B cell (primary cell): ENCODE measurements at regions not wholly inside any gene's neighbourhood (a gene's known extent, or its start where the extent isn't known, plus 50 kb on each side); places are given as distances from the start of the nearest gene placed in this dataset.

Source experiments
- ATAC-seq: fragments of 200-7000 bp; cut with Tn5 transposase; one replicate; pipeline ENCODE4 v1.10.0; 2021; ENCODE audit warnings: low read depth, mild to moderate bottlenecking, moderate number of reproducible peaks, moderate library complexity
- CTCF ChIA-PET: fragments of 350-600 bp; sonication (Branson Sonifier 250); formaldehyde crosslinking; loops from one replicate; lab custom pipeline; 2021; ENCODE audit warnings: antibody characterized with exemption, inconsistent platforms; lab: Charles Lee
- POLR2A ChIA-PET: fragments of 350-600 bp; sonication (Branson Sonifier 250); formaldehyde crosslinking; loops from one replicate; lab custom pipeline; 2021; ENCODE audit warnings: antibody characterized with exemption; lab: Charles Lee
- DNase-seq: peaks from one replicate; pipeline ENCODE4 v3.0.0; 2013
- H2AFZ ChIP-seq: 2 replicates; pipeline ENCODE4 v1.6.1; 2012; ENCODE audit warnings: mild to moderate bottlenecking, low read depth, low read length; ENCODE audit not compliant: insufficient read depth, poor library complexity, severe bottlenecking
- H3K27ac ChIP-seq, 2 donors: 1 replicate in 1 of 2; 2 replicates in 1 of 2; pipeline ENCODE4 v1.5.1; 2012 to 2013; ENCODE audit warnings: low read length in 2 of 2, mild to moderate bottlenecking in 2 of 2, moderate library complexity in 1 of 2
- H3K27me3 ChIP-seq, 4 experiments: fragments of 200-600 bp in 1 of 4; sonication (generic) in 1 of 4; replicated peaks in 1 of 4; 1 replicate in 2 of 4; 2 replicates in 2 of 4; pipeline versions ENCODE4 v1.6.1 to v1.7.0; 2013 to 2016; ENCODE audit warnings: low read length in 3 of 4, mild to moderate bottlenecking in 2 of 4, mixed read lengths in 1 of 4, moderate library complexity in 1 of 4; ENCODE audit not compliant: insufficient read depth in 4 of 4, control insufficient read depth in 3 of 4; ENCODE audit errors: control extremely low read depth in 1 of 4
- H3K36me3 ChIP-seq, 2 experiments: replicated peaks in 1 of 2; 1 replicate in 1 of 2; 2 replicates in 1 of 2; pipeline versions ENCODE4 v1.6.1 to v1.7.1; 2013; ENCODE audit warnings: low read length in 1 of 2; ENCODE audit not compliant: insufficient read depth in 2 of 2, control insufficient read depth in 1 of 2; ENCODE audit errors: control extremely low read depth in 1 of 2, extremely low read depth in 1 of 2
- H3K4me1 ChIP-seq, 2 donors: fragments of 200-600 bp in 1 of 2; sonication (generic) in 1 of 2; 1 replicate in 1 of 2; 2 replicates in 1 of 2; pipeline versions ENCODE4 v1.5.1 to v1.6.1; 2013 to 2017; ENCODE audit warnings: low read length in 2 of 2; ENCODE audit not compliant: control insufficient read depth in 2 of 2, insufficient read depth in 2 of 2
- H3K4me2 ChIP-seq: replicated peaks from 2 replicates; pipeline ENCODE3; 2012; ENCODE audit warnings: mild to moderate bottlenecking, low read depth, low read length; ENCODE audit not compliant: poor library complexity, severe bottlenecking
- H3K4me3 ChIP-seq, 5 experiments: fragments of 200-600 bp in 1 of 5; sonication (generic) in 1 of 5; 1 replicate in 3 of 5; 2 replicates in 2 of 5; pipeline versions ENCODE4 v1.5.1 to v1.7.0; 2011 to 2016; ENCODE audit warnings: low read length in 4 of 5, mild to moderate bottlenecking in 4 of 5, low read depth in 2 of 5, control low read depth in 1 of 5, moderate library complexity in 1 of 5; ENCODE audit not compliant: insufficient read depth in 1 of 5; ENCODE audit errors: control extremely low read depth in 1 of 5, extremely low read depth in 1 of 5
- H3K79me2 ChIP-seq: fragments of 200-600 bp; sonication (generic); one replicate; pipeline ENCODE4 v1.6.0; 2016; ENCODE audit warnings: low read length; ENCODE audit not compliant: control insufficient read depth, insufficient read depth
- H3K9ac ChIP-seq: fragments of 200-600 bp; sonication (generic); 2 replicates; pipeline ENCODE4 v1.6.1; 2017; ENCODE audit warnings: mild to moderate bottlenecking, low read length, moderate library complexity
- H3K9me3 ChIP-seq, 3 donors: one replicate each; pipeline versions ENCODE4 v1.6.1 to v1.7.1; 2013; ENCODE audit warnings: low read length in 2 of 3; ENCODE audit not compliant: control insufficient read depth in 2 of 3, insufficient read depth in 1 of 3; ENCODE audit errors: control extremely low read depth in 1 of 3
- H4K20me1 ChIP-seq: 2 replicates; pipeline ENCODE4 v1.6.0; 2012; ENCODE audit warnings: mild to moderate bottlenecking, low read length; ENCODE audit not compliant: insufficient read depth, control insufficient read depth, poor library complexity, severe bottlenecking
- H3K27ac Mint-ChIP-seq: one replicate; pipeline ENCODE4 v1.8.0; 2021; ENCODE audit warnings: mixed read lengths
- H3K27me3 Mint-ChIP-seq: one replicate; pipeline ENCODE4 v1.8.0; 2021; ENCODE audit warnings: mixed read lengths
- H3K4me1 Mint-ChIP-seq: one replicate; pipeline ENCODE4 v1.8.0; 2021; ENCODE audit warnings: mixed read lengths
- H3K4me3 Mint-ChIP-seq: one replicate; pipeline ENCODE4 v1.8.0; 2021; ENCODE audit warnings: mixed read lengths
- H3K9me3 Mint-ChIP-seq: one replicate; pipeline ENCODE4 v1.8.0; 2022; ENCODE audit warnings: mixed read lengths; ENCODE audit not compliant: insufficient read depth
- CTCF ChIP-seq: fragments of 200-600 bp; IDR thresholded peaks from one replicate; pipeline ENCODE4 v1.8.0; 2022; ENCODE audit warnings: antibody characterized with exemption, mild to moderate bottlenecking
- EZH2 ChIP-seq: IDR thresholded peaks from 2 replicates; pipeline ENCODE4 v1.6.1; 2012; ENCODE audit warnings: borderline replicate concordance, low read depth, mild to moderate bottlenecking, moderate library complexity, low read length; ENCODE audit not compliant: insufficient read depth, poor library complexity, severe bottlenecking
- WGBS: methylation state at CpG from one replicate; pipeline ENCODE4 v1.1.5; 2013; ENCODE audit warnings: missing lambda C conversion rate; ENCODE audit not compliant: insufficient coverage; 5-methylcytosine and 5-hydroxymethylcytosine counted together
- intact Hi-C: fragments of 100-400 bp; cut with micrococcal nuclease; formaldehyde crosslinking; loops from one replicate; pipeline ENCODE4 v1.10.0; 2022

DNA sequence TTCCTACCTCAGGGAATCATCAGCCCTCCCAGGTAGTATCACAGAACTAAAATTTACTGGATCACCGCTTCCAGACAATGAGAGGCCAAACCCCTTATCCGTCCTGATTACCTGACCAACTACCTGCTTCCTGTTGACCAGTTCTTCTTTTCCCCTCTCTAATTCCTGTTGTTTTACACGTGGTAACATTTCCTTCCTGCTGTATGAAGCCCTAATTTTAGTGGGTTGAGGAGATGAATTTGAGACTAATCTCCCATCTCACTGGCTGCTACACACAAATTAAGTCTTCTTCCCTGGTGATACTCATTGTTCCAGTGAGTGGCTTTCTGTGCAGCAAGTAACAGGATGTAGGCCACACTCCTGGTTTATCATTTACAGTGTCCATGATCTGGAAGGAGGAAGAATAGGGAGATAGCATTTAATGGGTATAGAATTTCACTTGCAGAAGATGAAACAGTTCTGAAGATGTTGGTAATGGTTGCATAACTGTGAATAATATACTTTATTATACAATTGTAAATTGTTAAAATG, 2112.9 kb downstream of the NCAM2 start:
- no peak overlapping the region for H2AFZ ChIP-seq
- H3K79me2 ChIP-seq: no peaks in the 10 kb centered on the region
- CTCF ChIA-PET: no interaction called here
- TF ChIP-seq CTCF (no peak), EZH2 (no peak)
- H3K9me3 ChIP-seq: no peaks in the 10 kb centered on the region
- no peak overlapping the region for H3K27ac ChIP-seq
- H3K9me3 Mint-ChIP-seq: no peaks in the 10 kb centered on the region
- H4K20me1 ChIP-seq: no peaks in the 10 kb centered on the region
- H3K4me3 ChIP-seq: no peak overlapping the region
- H3K27me3 Mint-ChIP-seq: no peaks in the 10 kb centered on the region
- POLR2A ChIA-PET: no interaction called here
- H3K4me3 Mint-ChIP-seq: no peak overlapping the region
- no peaks in the 10 kb centered on the region for H3K4me1 ChIP-seq
- no CpG with 5 or more reads among the region's 3 CpGs for WGBS
- intact Hi-C loops: no loop called here
- H3K4me1 Mint-ChIP-seq: no peaks in the 10 kb centered on the region
- H3K9ac ChIP-seq: no peak overlapping the region
- no peaks in the 10 kb centered on the region for H3K27me3 ChIP-seq
- no peak overlapping the region for H3K27ac Mint-ChIP-seq
- no peaks in the 10 kb centered on the region for H3K36me3 ChIP-seq
- ATAC-seq (no peak), DNase-seq (no peak)
- H3K4me2 ChIP-seq: no peak overlapping the region

- TF ChIP-seq EZH2: no peak
- TF ChIP-seq CTCF: no peak
- Histone ChIP-seq H3K27me3 (no peaks in the 10 kb centered on the region), H3K4me1 (no peaks in the 10 kb centered on the region), H3K27ac (no peak overlapping the region), H3K79me2 (no peaks in the 10 kb centered on the region), H3K9ac (no peak overlapping the region), H3K4me2 (no peak overlapping the region), H3K4me3 (no peak overlapping the region), H3K36me3 (no peaks in the 10 kb centered on the region), H2AFZ (no peak overlapping the region), H3K9me3 (no peaks in the 10 kb centered on the region), H4K20me1 (no peaks in the 10 kb centered on the region)
- Mint-ChIP-seq H3K27me3 (no peaks in the 10 kb centered on the region), H3K27ac (no peak overlapping the region), H3K4me3 (no peak overlapping the region), H3K9me3 (no peaks in the 10 kb centered on the region), H3K4me1 (no peaks in the 10 kb centered on the region)
- DNase-seq (no peak), ATAC-seq (no peak)
- WGBS: no CpG with 5 or more reads among the region's 1 CpG
- POLR2A ChIA-PET: no interaction called here
- CTCF ChIA-PET: no interaction called here
- intact Hi-C loops: no loop called here
Measured at GRCh38 chr21:23119491-23119890, 2121.3 kb downstream of the NCAM2 start.
